ENCODE measurements at regions not wholly inside any gene's neighbourhood (a gene's known extent, or its start where the extent isn't known, plus 50 kb on each side); places are given as distances from the start of the nearest gene placed in this dataset.
A peak's percentile ranks its signal among the peaks of the same experiment; 100 is the strongest.

DNA sequence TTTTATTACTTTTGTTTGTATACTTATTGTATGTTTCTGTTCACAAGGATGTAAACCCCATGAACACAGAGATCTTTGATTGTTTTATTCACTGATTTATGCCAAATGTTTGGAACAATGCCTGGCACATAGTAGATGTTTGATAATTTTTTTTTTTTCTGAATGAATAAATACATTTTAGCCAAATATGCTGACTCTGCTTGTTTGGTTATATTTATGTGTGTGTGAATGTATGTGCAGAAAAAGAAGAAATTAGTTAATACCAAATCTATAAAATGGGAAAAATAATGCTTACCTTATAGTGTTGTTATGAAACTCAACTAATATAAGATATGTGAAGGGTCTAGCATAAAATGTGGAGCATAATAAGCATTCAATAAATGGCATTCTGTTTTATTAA, 203.9 kb downstream of the MDFIC start:
- Histone ChIP-seq H3K27me3 (replicated peaks in 2 of 5; ENCODE audit: control insufficient read depth in 4 of 5, insufficient read depth in 5 of 5, low read length in 4 of 5) (no peaks in the 10 kb centered on the region), H3K27ac (ENCODE audit: insufficient read depth in 1 of 2, low read depth in 1 of 2, low read length in 2 of 2, poor library complexity in 1 of 2, severe bottlenecking in 2 of 2) (no peak overlapping the region), H3K4me1 (ENCODE audit: control extremely low read depth in 1 of 4, control insufficient read depth in 4 of 4, insufficient read depth in 4 of 4, low read length in 3 of 4) (peaks cover 0 to 9% (median 6%) of the 10 kb centered on the region in 4 experiments), H3K4me3 (ENCODE audit: control insufficient read depth in 1 of 7, extremely low read depth in 1 of 7, insufficient read depth in 4 of 7, low read depth in 2 of 7, low read length in 6 of 7) (no peak overlapping the region), H3K9me3 (ENCODE audit: control extremely low read depth in 1 of 5, control insufficient read depth in 4 of 5, insufficient read depth in 2 of 5, low read depth in 1 of 5, low read length in 4 of 5) (peaks cover 0 to 5% (median 0%) of the 10 kb centered on the region in 5 experiments), H3K36me3 (ENCODE audit: control insufficient read depth in 4 of 4, insufficient read depth in 4 of 4, low read length in 3 of 4) (no peaks in the 10 kb centered on the region)
- ChIA-PET CTCF (interaction anchor here (0.6 kb wide), 1 partner anchor 19 kb away, joined by 3 read pairs; no protein-coding TSS in a partner anchor), POLR2A (no interaction called here)
- no peak for DNase-seq

DNA sequence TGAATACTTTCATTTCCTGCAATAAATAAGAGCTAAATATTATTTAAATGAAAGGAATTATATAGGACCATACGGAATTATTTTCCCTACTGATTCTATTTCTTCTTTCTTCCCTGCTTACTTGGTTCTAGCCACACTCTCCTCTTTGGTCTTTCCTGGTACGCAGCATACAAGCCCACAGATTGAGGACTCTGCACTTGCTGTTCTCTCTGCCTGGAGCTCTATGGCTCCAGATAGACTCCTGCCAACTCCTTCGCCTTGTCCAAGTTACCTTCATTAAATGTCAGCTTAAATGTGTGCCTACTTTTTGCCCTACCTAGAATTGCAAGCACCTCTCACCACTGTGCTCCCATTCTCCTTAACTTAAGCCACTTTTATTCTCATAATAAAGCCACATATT, 203.4 kb downstream of the MDFIC start:
- H3K27ac ChIP-seq (ENCODE audit: insufficient read depth in 1 of 2, low read depth in 1 of 2, low read length in 2 of 2, poor library complexity in 1 of 2, severe bottlenecking in 2 of 2), result no peak overlapping the region
- H3K4me1 ChIP-seq (ENCODE audit: control extremely low read depth in 1 of 4, control insufficient read depth in 4 of 4, insufficient read depth in 4 of 4, low read length in 3 of 4), result peaks cover 0 to 9% (median 6%) of the 10 kb centered on the region in 4 experiments
- H3K9me3 ChIP-seq (ENCODE audit: control extremely low read depth in 1 of 5, control insufficient read depth in 4 of 5, insufficient read depth in 2 of 5, low read depth in 1 of 5, low read length in 4 of 5), result peaks cover 0 to 3% (median 0%) of the 10 kb centered on the region in 5 experiments
- POLR2A ChIA-PET, result no interaction called here
- no peaks in the 10 kb centered on the region for H3K36me3 ChIP-seq (ENCODE audit: control insufficient read depth in 4 of 4, insufficient read depth in 4 of 4, low read length in 3 of 4)
- CTCF ChIA-PET, result interaction anchor here (0.6 kb wide), 1 partner anchor 20 kb away, joined by 3 read pairs; no protein-coding TSS in a partner anchor
- DNase-seq, result no peak
- H3K27me3 ChIP-seq (replicated peaks in 2 of 5; ENCODE audit: control insufficient read depth in 4 of 5, insufficient read depth in 5 of 5, low read length in 4 of 5), result no peaks in the 10 kb centered on the region
- H3K4me3 ChIP-seq (ENCODE audit: control insufficient read depth in 1 of 7, extremely low read depth in 1 of 7, insufficient read depth in 4 of 7, low read depth in 2 of 7, low read length in 6 of 7), result no peak overlapping the region
- WGBS (ENCODE audit: insufficient coverage), result 95% methylated on average over 3 of the region's 3 CpGs

DNA sequence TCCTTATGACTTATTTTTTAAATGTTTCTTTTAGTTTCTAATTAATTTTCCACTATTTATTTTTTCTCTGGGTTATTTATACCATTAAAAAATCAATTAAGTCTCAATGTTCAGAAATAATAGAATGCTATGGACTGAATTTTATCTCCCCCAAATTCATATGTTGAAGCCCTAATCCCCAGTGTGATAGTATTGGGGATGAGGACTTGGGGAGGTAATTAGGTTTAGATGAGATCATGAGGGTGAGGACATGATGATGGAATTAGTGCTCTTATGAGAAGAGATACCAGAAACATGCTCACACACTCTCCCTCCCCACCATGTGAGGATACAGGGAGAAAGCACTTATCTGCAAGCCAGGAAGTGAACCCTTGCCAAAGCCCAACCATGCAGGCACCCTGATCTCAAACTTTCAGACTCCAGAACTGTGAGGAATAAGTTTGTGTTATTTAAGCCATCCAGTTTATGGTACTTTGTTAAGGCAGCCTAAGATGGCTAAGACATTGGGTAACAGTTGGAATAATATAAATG, 202.6 kb downstream of the MDFIC start:
- H3K27ac ChIP-seq (ENCODE audit: insufficient read depth in 1 of 2, low read depth in 1 of 2, low read length in 2 of 2, poor library complexity in 1 of 2, severe bottlenecking in 2 of 2), result no peak overlapping the region
- peaks cover 0 to 3% (median 0%) of the 10 kb centered on the region in 5 experiments for H3K9me3 ChIP-seq (ENCODE audit: control extremely low read depth in 1 of 5, control insufficient read depth in 4 of 5, insufficient read depth in 2 of 5, low read depth in 1 of 5, low read length in 4 of 5)
- no peaks in the 10 kb centered on the region for H3K36me3 ChIP-seq (ENCODE audit: control insufficient read depth in 4 of 4, insufficient read depth in 4 of 4, low read length in 3 of 4)
- no peaks in the 10 kb centered on the region for H3K27me3 ChIP-seq (replicated peaks in 2 of 5; ENCODE audit: control insufficient read depth in 4 of 5, insufficient read depth in 5 of 5, low read length in 4 of 5)
- POLR2A ChIA-PET, result no interaction called here
- peaks cover 0 to 9% (median 6%) of the 10 kb centered on the region in 4 experiments for H3K4me1 ChIP-seq (ENCODE audit: control extremely low read depth in 1 of 4, control insufficient read depth in 4 of 4, insufficient read depth in 4 of 4, low read length in 3 of 4)
- no peak overlapping the region for H3K4me3 ChIP-seq (ENCODE audit: control insufficient read depth in 1 of 7, extremely low read depth in 1 of 7, insufficient read depth in 4 of 7, low read depth in 2 of 7, low read length in 6 of 7)
- CTCF ChIA-PET, result no interaction called here
- peak in 1 of 3 donors; percentile 9 for DNase-seq

DNA sequence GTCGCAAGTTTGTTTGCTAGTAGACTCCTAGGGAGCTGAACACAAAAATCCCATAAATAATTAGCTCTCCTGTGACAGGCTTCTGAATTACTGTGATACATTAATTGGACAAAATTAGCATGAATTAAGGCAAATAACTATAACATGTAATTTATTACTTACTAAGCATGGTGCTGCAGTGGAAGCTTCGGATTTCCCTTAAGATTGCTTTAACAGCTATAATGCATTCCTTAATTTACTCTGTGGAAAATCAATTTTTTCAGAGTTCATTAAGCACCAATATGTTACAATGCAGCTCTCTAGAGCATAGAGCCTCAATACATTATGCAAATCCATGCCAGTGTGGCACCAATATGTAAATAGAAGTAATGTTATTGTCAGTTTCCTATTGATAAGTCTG, 201.5 kb downstream of the MDFIC start:
- CTCF ChIA-PET, result no interaction called here

DNA sequence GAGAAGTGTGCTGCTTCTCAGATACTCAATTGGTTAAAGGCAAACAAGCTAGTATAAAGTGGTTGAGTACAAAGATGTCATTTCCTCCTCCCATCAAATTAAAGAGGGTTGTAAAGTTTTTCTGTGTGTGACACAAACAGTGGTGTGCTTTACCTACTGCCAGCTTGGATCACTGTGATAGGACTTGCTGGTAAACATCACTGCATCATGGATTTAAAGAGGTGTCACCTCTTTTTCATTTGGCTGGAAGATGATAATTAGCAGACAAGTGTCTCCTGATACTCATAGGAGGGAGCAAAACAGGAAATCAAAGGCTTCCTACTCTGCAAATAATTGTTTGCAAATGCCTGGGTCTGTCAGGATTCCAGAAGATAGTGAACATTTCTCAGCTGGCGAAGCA, 200.5 kb downstream of the MDFIC start:
- Histone ChIP-seq H3K36me3 (ENCODE audit: control insufficient read depth in 4 of 4, insufficient read depth in 4 of 4, low read length in 3 of 4) (no peaks in the 10 kb centered on the region), H3K27ac (ENCODE audit: insufficient read depth in 1 of 2, low read depth in 1 of 2, low read length in 2 of 2, poor library complexity in 1 of 2, severe bottlenecking in 2 of 2) (no peak overlapping the region), H3K27me3 (replicated peaks in 2 of 5; ENCODE audit: control insufficient read depth in 4 of 5, insufficient read depth in 5 of 5, low read length in 4 of 5) (no peaks in the 10 kb centered on the region), H3K9me3 (ENCODE audit: control extremely low read depth in 1 of 5, control insufficient read depth in 4 of 5, insufficient read depth in 2 of 5, low read depth in 1 of 5, low read length in 4 of 5) (peaks cover 0 to 3% (median 0%) of the 10 kb centered on the region in 5 experiments), H3K4me3 (ENCODE audit: control insufficient read depth in 1 of 7, extremely low read depth in 1 of 7, insufficient read depth in 4 of 7, low read depth in 2 of 7, low read length in 6 of 7) (no peak overlapping the region), H3K4me1 (ENCODE audit: control extremely low read depth in 1 of 4, control insufficient read depth in 4 of 4, insufficient read depth in 4 of 4, low read length in 3 of 4) (peaks cover 0 to 6% (median 4%) of the 10 kb centered on the region in 4 experiments)
- ChIA-PET POLR2A (interaction anchor here (0.5 kb wide), 1 partner anchor 1543 kb away, joined by 7 read pairs; no protein-coding TSS in a partner anchor), CTCF (interaction anchor here (0.8 kb wide), 1 partner anchor 12 kb away, joined by 3 read pairs; no protein-coding TSS in a partner anchor)
- DNase-seq, result no peak
- no CpG with 5 or more reads among the region's 1 CpG for WGBS (ENCODE audit: insufficient coverage)

More for the DNA sequence above, 201.5 kb downstream of the MDFIC start:
- DNase-seq, result no peak
- POLR2A ChIA-PET, result no interaction called here
- no CpG with 5 or more reads among the region's 2 CpGs for WGBS (ENCODE audit: insufficient coverage)
- Histone ChIP-seq H3K4me1 (ENCODE audit: control extremely low read depth in 1 of 4, control insufficient read depth in 4 of 4, insufficient read depth in 4 of 4, low read length in 3 of 4) (peaks cover 0 to 9% (median 6%) of the 10 kb centered on the region in 4 experiments), H3K4me3 (ENCODE audit: control insufficient read depth in 1 of 7, extremely low read depth in 1 of 7, insufficient read depth in 4 of 7, low read depth in 2 of 7, low read length in 6 of 7) (no peak overlapping the region), H3K27ac (ENCODE audit: insufficient read depth in 1 of 2, low read depth in 1 of 2, low read length in 2 of 2, poor library complexity in 1 of 2, severe bottlenecking in 2 of 2) (no peak overlapping the region), H3K9me3 (ENCODE audit: control extremely low read depth in 1 of 5, control insufficient read depth in 4 of 5, insufficient read depth in 2 of 5, low read depth in 1 of 5, low read length in 4 of 5) (peaks cover 0 to 3% (median 0%) of the 10 kb centered on the region in 5 experiments), H3K27me3 (replicated peaks in 2 of 5; ENCODE audit: control insufficient read depth in 4 of 5, insufficient read depth in 5 of 5, low read length in 4 of 5) (no peaks in the 10 kb centered on the region), H3K36me3 (ENCODE audit: control insufficient read depth in 4 of 4, insufficient read depth in 4 of 4, low read length in 3 of 4) (no peaks in the 10 kb centered on the region)

DNA sequence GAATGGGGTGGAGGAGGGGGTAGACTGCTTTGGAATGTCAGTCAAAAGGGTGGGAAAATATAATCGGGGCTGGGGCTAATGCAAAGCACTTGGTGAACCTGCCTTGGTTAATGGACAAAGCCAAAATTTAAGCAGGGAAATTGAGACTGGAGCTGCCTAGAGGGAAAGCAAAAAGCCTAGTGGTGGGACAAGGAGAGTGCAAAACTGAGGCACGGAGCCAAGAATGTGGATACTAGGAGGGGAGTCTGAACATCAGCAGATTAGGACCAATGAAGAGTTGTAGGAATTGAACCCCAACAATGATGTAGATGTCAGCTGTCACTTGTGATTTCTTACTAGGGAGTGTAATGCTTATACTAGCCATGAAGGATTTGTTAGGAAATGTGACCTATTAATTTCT, 195.9 kb downstream of the MDFIC start:
- WGBS (ENCODE audit: insufficient coverage), result 93% methylated on average over 2 of the region's 2 CpGs
- peaks cover 0 to 3% (median 0%) of the 10 kb centered on the region in 5 experiments for H3K9me3 ChIP-seq (ENCODE audit: control extremely low read depth in 1 of 5, control insufficient read depth in 4 of 5, insufficient read depth in 2 of 5, low read depth in 1 of 5, low read length in 4 of 5)
- H3K4me1 ChIP-seq (ENCODE audit: control extremely low read depth in 1 of 4, control insufficient read depth in 4 of 4, insufficient read depth in 4 of 4, low read length in 3 of 4), result peaks cover 0 to 6% (median 4%) of the 10 kb centered on the region in 4 experiments
- no peak overlapping the region for H3K27ac ChIP-seq (ENCODE audit: insufficient read depth in 1 of 2, low read depth in 1 of 2, low read length in 2 of 2, poor library complexity in 1 of 2, severe bottlenecking in 2 of 2)
- ChIA-PET POLR2A (no interaction called here), CTCF (no interaction called here)
- no peak for DNase-seq
- no peaks in the 10 kb centered on the region for H3K27me3 ChIP-seq (replicated peaks in 2 of 5; ENCODE audit: control insufficient read depth in 4 of 5, insufficient read depth in 5 of 5, low read length in 4 of 5)
- no peaks in the 10 kb centered on the region for H3K36me3 ChIP-seq (ENCODE audit: control insufficient read depth in 4 of 4, insufficient read depth in 4 of 4, low read length in 3 of 4)
- no peak overlapping the region for H3K4me3 ChIP-seq (ENCODE audit: control insufficient read depth in 1 of 7, extremely low read depth in 1 of 7, insufficient read depth in 4 of 7, low read depth in 2 of 7, low read length in 6 of 7)

DNA sequence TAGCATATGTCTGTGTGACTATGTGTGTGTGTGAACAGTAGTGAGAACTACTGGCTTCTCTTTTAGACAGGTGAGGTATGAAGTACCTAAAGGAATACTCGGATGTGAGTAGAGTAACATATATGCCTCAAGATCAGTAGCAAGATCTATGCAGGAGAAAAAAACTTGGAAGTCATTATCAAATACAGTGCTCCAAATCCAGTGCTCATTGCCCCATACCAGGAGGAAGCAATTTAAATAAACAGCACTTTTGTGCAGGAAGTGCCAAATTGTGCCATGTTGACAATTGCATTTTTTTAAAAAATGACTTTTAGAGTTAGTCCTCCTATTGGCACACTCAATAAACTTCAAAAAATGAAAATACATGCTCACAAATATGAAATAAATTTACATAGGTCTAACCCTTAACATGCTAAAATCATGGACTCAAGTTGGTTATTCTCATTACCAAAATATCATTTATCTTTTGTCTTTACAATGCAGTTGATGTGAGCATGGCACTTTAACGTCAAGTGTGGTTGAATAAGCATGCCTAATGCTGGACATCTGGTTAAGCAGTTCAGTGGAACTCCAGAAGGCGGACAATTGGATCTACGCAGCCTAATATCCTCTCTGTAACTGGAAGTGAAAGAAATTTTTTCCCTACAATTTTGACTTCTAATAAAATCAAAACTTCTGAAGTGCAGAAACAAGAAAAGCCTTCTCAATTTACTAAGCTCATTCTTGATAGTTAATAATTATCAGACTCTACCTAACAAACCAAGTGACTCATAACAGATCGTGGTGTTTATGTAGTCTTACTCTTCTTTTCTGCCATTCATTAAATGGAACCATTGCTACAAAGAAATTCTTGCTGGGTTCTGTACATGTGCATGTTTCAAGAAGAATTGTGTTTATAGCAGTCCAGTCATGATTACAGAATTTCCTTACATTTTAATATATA, 195.2 kb downstream of the MDFIC start:
- no peaks in the 10 kb centered on the region for H3K27me3 ChIP-seq (replicated peaks in 2 of 5; ENCODE audit: control insufficient read depth in 4 of 5, insufficient read depth in 5 of 5, low read length in 4 of 5)
- peaks cover 0 to 3% (median 0%) of the 10 kb centered on the region in 5 experiments for H3K9me3 ChIP-seq (ENCODE audit: control extremely low read depth in 1 of 5, control insufficient read depth in 4 of 5, insufficient read depth in 2 of 5, low read depth in 1 of 5, low read length in 4 of 5)
- H3K36me3 ChIP-seq (ENCODE audit: control insufficient read depth in 4 of 4, insufficient read depth in 4 of 4, low read length in 3 of 4), result no peaks in the 10 kb centered on the region
- no peak overlapping the region for H3K27ac ChIP-seq (ENCODE audit: insufficient read depth in 1 of 2, low read depth in 1 of 2, low read length in 2 of 2, poor library complexity in 1 of 2, severe bottlenecking in 2 of 2)
- no peak overlapping the region for H3K4me3 ChIP-seq (ENCODE audit: control insufficient read depth in 1 of 7, extremely low read depth in 1 of 7, insufficient read depth in 4 of 7, low read depth in 2 of 7, low read length in 6 of 7)
- CTCF ChIA-PET, result no interaction called here
- POLR2A ChIA-PET, result no interaction called here
- H3K4me1 ChIP-seq (ENCODE audit: control extremely low read depth in 1 of 4, control insufficient read depth in 4 of 4, insufficient read depth in 4 of 4, low read length in 3 of 4), result no peaks in the 10 kb centered on the region
- no peak for DNase-seq
- WGBS (ENCODE audit: insufficient coverage), result 100% methylated on average over 2 of the region's 5 CpGs

Data from common myeloid progenitor, CD34-positive (primary cell).